Epithelial cell of esophagus (primary cell): ENCODE measurements at regions not wholly inside any gene's neighbourhood (a gene's known extent, or its start where the extent isn't known, plus 50 kb on each side); places are given as distances from the start of the nearest gene placed in this dataset.

ENCODE experiments used
- DNase-seq: peaks from one replicate; pipeline ENCODE4 v3.0.0; 2010; ENCODE audit warnings: low read depth
- H3K4me3 ChIP-seq: 2 replicates; pipeline ENCODE4 v1.5.1; 2011; ENCODE audit warnings: mild to moderate bottlenecking, low read length, control low read depth
- CTCF ChIP-seq: IDR thresholded peaks from 2 replicates; pipeline ENCODE4 v1.5.1; 2011; ENCODE audit warnings: low read depth, mild to moderate bottlenecking, low read length, control low read depth, inconsistent platforms; ENCODE audit not compliant: insufficient read depth; ENCODE audit errors: missing control alignments

- H3K4me3 ChIP-seq, result no peak overlapping the region
- TF ChIP-seq CTCF, result no peak
- DNase-seq, result no peak
These were observed 199.8 kb upstream of the CDH4 start for GRCh38 chr20:61052195-61052750.

- no peak overlapping the region for H3K4me3 ChIP-seq
- DNase-seq, result no peak
- TF ChIP-seq CTCF, result no peak
These were observed 199.2 kb upstream of the CDH4 start for GRCh38 chr20:61052776-61053442.

- no peak for TF ChIP-seq CTCF
- H3K4me3 ChIP-seq, result no peak overlapping the region
- DNase-seq, result no peak
These were observed 198.6 kb upstream of the CDH4 start for GRCh38 chr20:61053487-61053886.

GRCh38 chr20:61053889-61054288, 198.2 kb upstream of the CDH4 start:
- TF ChIP-seq CTCF, result no peak
- H3K4me3 ChIP-seq, result no peak overlapping the region
- no peak for DNase-seq

GRCh38 chr20:61054411-61054810, 197.7 kb upstream of the CDH4 start:
- no peak overlapping the region for H3K4me3 ChIP-seq
- TF ChIP-seq CTCF, result no peak
- DNase-seq, result no peak

GRCh38 chr20:61055180-61056010, 196.7 kb upstream of the CDH4 start:
- no peak overlapping the region for H3K4me3 ChIP-seq
- no peak for DNase-seq
- TF ChIP-seq CTCF, result no peak
